Lower leg skin (tissue), 3 donors: ENCODE measurements at regions not wholly inside any gene's neighbourhood (a gene's known extent, or its start where the extent isn't known, plus 50 kb on each side); places are given as distances from the start of the nearest gene placed in this dataset.

Experiments
- CTCF ChIP-seq, 3 donors: fragments of 450-650 bp; IDR thresholded peaks; one replicate each; pipeline ENCODE4 v1.5.1; 2016; ENCODE audit warnings: antibody characterized with exemption in 3 of 3, mild to moderate bottlenecking in 3 of 3, moderate library complexity in 2 of 3
- POLR2A ChIP-seq, 2 donors: fragments of 450-650 bp; IDR thresholded peaks; one replicate each; pipeline ENCODE4 v1.6.1; 2016 to 2017; ENCODE audit warnings: antibody characterized with exemption in 2 of 2, mild to moderate bottlenecking in 1 of 2, moderate library complexity in 1 of 2

DNA sequence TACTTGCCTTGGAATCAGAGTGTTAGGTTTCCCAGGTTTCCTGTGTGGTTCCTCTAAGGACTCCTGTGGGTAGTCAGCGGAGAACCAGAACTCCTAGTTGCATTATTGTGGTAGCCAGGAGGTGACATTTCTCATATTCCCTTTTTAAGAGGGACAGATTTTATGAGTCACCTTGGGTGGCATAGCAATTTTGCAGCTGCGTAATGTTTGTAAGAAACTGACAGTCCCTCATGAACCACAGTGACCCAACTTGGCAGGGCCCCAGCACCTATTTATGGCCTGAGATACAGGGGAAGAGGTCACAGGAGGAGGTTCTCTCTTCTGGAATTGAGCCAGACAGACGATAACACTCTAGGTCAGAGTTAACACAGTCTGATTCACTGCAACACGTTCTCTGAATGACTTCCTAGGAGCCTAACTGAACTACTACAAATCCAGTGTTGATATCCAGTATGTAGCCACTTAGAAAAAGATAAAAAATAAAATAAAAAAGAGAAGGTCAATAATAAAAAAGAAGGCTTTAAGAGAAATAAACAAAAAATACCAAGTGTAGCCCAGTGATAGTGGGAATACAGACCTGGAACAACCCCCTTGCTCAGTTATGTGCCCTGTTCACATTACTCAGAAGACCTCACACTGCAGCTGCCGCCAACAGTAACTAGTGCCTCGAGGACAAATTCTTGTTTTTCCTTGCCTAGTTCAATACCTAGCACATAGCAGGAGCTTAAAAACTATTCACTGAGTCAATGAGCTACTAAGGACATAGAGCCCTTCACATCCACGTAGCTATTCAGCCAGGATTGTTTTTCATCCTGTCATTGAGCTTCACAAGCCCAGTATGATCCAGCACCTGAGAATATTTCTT is 50.7 kb upstream of the VLDLR start:
- TF ChIP-seq CTCF (IDR thresholded peaks at IDR 0.05): no peak
- TF ChIP-seq POLR2A (IDR thresholded peaks at IDR 0.05): no peak
